DOHH2 (cell line): ENCODE measurements at regions not wholly inside any gene's neighbourhood (a gene's known extent, or its start where the extent isn't known, plus 50 kb on each side); places are given as distances from the start of the nearest gene placed in this dataset.
A peak's percentile ranks its signal among the peaks of the same experiment; 100 is the strongest.

Experiments used
- H3F3A ChIP-seq: fragments of 200-600 bp; sonication (generic), shearing (Covaris generic); 2 replicates; pipeline ENCODE4 v1.6.0; 2016; ENCODE audit warnings: antibody characterized with exemption, mild to moderate bottlenecking; ENCODE audit not compliant: control insufficient read depth, insufficient read depth
- H3K27ac ChIP-seq: fragments of 200-600 bp; sonication (generic); 2 replicates; pipeline ENCODE4 v1.5.1; 2014; ENCODE audit warnings: low read depth, mild to moderate bottlenecking, low read length, moderate library complexity
- H3K27me3 ChIP-seq: fragments of 200-600 bp; sonication (generic); 2 replicates; pipeline ENCODE4 v1.6.1; 2014; ENCODE audit warnings: mild to moderate bottlenecking, low read length, mixed read lengths; ENCODE audit not compliant: control insufficient read depth
- H3K36me3 ChIP-seq: fragments of 200-600 bp; sonication (generic); 2 replicates; pipeline ENCODE4 v1.6.1; 2014; ENCODE audit warnings: mild to moderate bottlenecking, low read length, moderate library complexity, mixed read lengths; ENCODE audit not compliant: control insufficient read depth
- H3K4me1 ChIP-seq: fragments of 200-600 bp; sonication (generic); 2 replicates; pipeline ENCODE4 v1.6.1; 2014; ENCODE audit warnings: mild to moderate bottlenecking, low read length, mixed read lengths; ENCODE audit not compliant: control insufficient read depth
- H3K4me2 ChIP-seq: fragments of 200-600 bp; sonication (generic); 2 replicates; pipeline ENCODE4 v1.6.0; 2014; ENCODE audit warnings: mild to moderate bottlenecking, low read length, moderate library complexity
- H3K4me3 ChIP-seq: fragments of 200-600 bp; sonication (generic); 2 replicates; pipeline ENCODE4 v1.5.1; 2014; ENCODE audit warnings: mild to moderate bottlenecking, low read length, mixed read lengths
- H3K79me2 ChIP-seq: fragments of 200-600 bp; sonication (generic); 2 replicates; pipeline ENCODE4 v1.6.1; 2014; ENCODE audit warnings: mild to moderate bottlenecking, low read length, mixed read lengths; ENCODE audit not compliant: control insufficient read depth
- H3K9me2 ChIP-seq: fragments of 200-600 bp; sonication (generic); replicated peaks from 2 replicates; pipeline ENCODE4 v1.6.1; 2014; ENCODE audit warnings: mild to moderate bottlenecking, low read length, mixed read lengths; ENCODE audit not compliant: control insufficient read depth
- H3K9me3 ChIP-seq: fragments of 200-600 bp; sonication (generic); 2 replicates; pipeline ENCODE4 v1.6.1; 2014; ENCODE audit warnings: antibody characterized with exemption, low read length, mixed read lengths; ENCODE audit not compliant: control insufficient read depth, insufficient read depth
- H4K20me1 ChIP-seq: fragments of 200-600 bp; sonication (generic); 2 replicates; pipeline ENCODE4 v1.6.0; 2014; ENCODE audit warnings: low read depth, mild to moderate bottlenecking, antibody characterized with exemption, low read length, moderate library complexity; ENCODE audit not compliant: control insufficient read depth, insufficient read depth
- EZH2phosphoT487 ChIP-seq: fragments of 200-600 bp; sonication (generic); IDR thresholded peaks from 2 replicates; pipeline ENCODE4 v1.6.1; 2017; ENCODE audit warnings: borderline replicate concordance, mild to moderate bottlenecking, antibody characterized with exemption, low read length, moderate library complexity, mixed read lengths
- TF ChIP-seq, protein P1 (sequence below): fragments of 200-600 bp; sonication (generic); IDR thresholded peaks from one replicate; pipeline ENCODE4 v1.5.1; 2014; ENCODE audit warnings: antibody characterized with exemption, mild to moderate bottlenecking, low read depth, low read length; ENCODE audit not compliant: poor library complexity, severe bottlenecking

DNA sequence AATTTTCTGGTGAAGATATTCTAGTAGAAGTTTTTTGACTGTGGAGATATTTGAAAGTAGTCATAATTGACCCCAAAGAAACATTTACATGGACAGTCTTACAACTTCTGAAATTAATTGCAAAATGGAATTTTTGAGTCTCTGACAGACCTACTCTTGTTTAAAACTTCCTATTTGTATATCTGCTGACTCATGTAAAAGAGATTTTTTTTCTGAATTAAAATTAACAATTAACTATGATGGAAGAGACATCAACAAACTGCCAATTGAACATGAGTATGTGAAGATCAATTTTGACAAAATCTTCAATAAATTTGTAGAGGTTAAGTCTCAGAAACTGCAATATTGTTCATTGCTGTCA, 108.5 kb upstream of the MAX start:
- H3K4me1 ChIP-seq: peaks cover 65% of the 10 kb centered on the region
- no peaks in the 10 kb centered on the region for H3K9me3 ChIP-seq
- peak overlapping the region; percentile 96; the same call in 1 of the 2 replicates for H3K27ac ChIP-seq
- H3K9me2 ChIP-seq: no peaks in the 10 kb centered on the region
- no peaks in the 10 kb centered on the region for H4K20me1 ChIP-seq
- H3K36me3 ChIP-seq: peaks cover 4% of the 10 kb centered on the region; the same call in 1 of the 2 replicates
- no peaks in the 10 kb centered on the region for H3K27me3 ChIP-seq
- no peak for TF ChIP-seq EZH2phosphoT487
- TF ChIP-seq, protein P1, sequence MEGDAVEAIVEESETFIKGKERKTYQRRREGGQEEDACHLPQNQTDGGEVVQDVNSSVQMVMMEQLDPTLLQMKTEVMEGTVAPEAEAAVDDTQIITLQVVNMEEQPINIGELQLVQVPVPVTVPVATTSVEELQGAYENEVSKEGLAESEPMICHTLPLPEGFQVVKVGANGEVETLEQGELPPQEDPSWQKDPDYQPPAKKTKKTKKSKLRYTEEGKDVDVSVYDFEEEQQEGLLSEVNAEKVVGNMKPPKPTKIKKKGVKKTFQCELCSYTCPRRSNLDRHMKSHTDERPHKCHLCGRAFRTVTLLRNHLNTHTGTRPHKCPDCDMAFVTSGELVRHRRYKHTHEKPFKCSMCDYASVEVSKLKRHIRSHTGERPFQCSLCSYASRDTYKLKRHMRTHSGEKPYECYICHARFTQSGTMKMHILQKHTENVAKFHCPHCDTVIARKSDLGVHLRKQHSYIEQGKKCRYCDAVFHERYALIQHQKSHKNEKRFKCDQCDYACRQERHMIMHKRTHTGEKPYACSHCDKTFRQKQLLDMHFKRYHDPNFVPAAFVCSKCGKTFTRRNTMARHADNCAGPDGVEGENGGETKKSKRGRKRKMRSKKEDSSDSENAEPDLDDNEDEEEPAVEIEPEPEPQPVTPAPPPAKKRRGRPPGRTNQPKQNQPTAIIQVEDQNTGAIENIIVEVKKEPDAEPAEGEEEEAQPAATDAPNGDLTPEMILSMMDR: no peak
- peaks cover 44% of the 10 kb centered on the region for H3F3A ChIP-seq
- H3K4me3 ChIP-seq: no peak overlapping the region
- no peaks in the 10 kb centered on the region for H3K79me2 ChIP-seq
- peak overlapping the region; percentile 89 for H3K4me2 ChIP-seq

- no peak overlapping the region for H3K27ac ChIP-seq
- H3K4me3 ChIP-seq: no peak overlapping the region
These were observed 109.1 kb upstream of the MAX start for GRCh38 chr14:65211341-65211987.

GRCh38 chr14:65213316-65213715, 111.0 kb upstream of the MAX start:
- no peaks in the 10 kb centered on the region for H3K27me3 ChIP-seq
- H3K79me2 ChIP-seq: no peaks in the 10 kb centered on the region
- TF ChIP-seq, protein P1: no peak
- TF ChIP-seq EZH2phosphoT487: no peak
- no peaks in the 10 kb centered on the region for H3K9me2 ChIP-seq
- H3K4me1 ChIP-seq: peaks cover 40% of the 10 kb centered on the region
- no peak overlapping the region for H3K4me2 ChIP-seq
- H3K9me3 ChIP-seq: no peaks in the 10 kb centered on the region
- H3K27ac ChIP-seq: no peak overlapping the region
- peaks cover 22% of the 10 kb centered on the region for H3F3A ChIP-seq
- no peaks in the 10 kb centered on the region for H3K36me3 ChIP-seq
- no peak overlapping the region for H3K4me3 ChIP-seq
- no peaks in the 10 kb centered on the region for H4K20me1 ChIP-seq

More at GRCh38 chr14:65211341-65211987, 109.1 kb upstream of the MAX start:
- H3K4me2 ChIP-seq: peak overlapping the region; percentile 19
- H3K9me3 ChIP-seq: no peaks in the 10 kb centered on the region
- TF ChIP-seq, protein P1: no peak
- TF ChIP-seq EZH2phosphoT487: no peak
- peaks cover 37% of the 10 kb centered on the region for H3F3A ChIP-seq
- no peaks in the 10 kb centered on the region for H3K9me2 ChIP-seq
- H3K4me1 ChIP-seq: peaks cover 59% of the 10 kb centered on the region
- no peaks in the 10 kb centered on the region for H3K36me3 ChIP-seq
- H3K27me3 ChIP-seq: no peaks in the 10 kb centered on the region
- no peaks in the 10 kb centered on the region for H4K20me1 ChIP-seq
- no peaks in the 10 kb centered on the region for H3K79me2 ChIP-seq
